ENCODE measurements at regions not wholly inside any gene's neighbourhood (a gene's known extent, or its start where the extent isn't known, plus 50 kb on each side); places are given as distances from the start of the nearest gene placed in this dataset.

DNA sequence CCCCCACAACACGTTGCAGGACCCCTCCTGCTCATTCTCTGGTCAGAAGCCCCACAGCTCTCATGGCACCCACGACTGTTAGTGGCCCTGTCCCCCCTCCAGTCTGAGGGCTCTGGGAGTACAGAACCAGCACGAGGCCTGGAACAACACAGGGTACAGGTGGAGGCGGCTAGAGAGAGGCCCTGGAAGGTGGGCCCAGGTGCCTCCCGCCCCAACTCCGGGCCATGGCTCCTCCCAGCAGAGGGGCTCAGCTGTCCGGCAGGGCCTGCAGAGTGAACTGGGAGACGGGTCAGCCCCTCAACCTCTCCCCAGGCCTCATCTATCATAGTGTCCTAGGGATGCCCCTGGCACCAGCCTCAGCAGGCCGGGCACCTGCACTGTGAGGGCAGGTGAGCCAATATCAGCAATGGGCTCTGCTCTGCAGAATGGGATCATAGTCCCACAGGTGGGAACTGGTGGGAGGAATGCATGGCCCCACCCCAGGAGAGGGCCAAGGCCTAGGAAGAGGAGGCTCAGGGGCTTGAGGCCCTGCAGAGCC, 58.6 kb downstream of the BARX1 start:
- TF ChIP-seq BRCA1 (IDR thresholded peaks at IDR 0.05) (no peak), BRCA1 (CRISPR knock-in tag; IDR thresholded peaks at IDR 0.05) (no peak), ZNF431 (CRISPR knock-in tag; IDR thresholded peaks at IDR 0.05) (no peak), PURB (CRISPR knock-in tag; IDR thresholded peaks at IDR 0.05; ENCODE audit: low read depth) (no peak), FOXK2 (conservative IDR thresholded peaks at IDR 0.05 in 1 of 2, IDR thresholded peaks at IDR 0.05 in 1 of 2; ENCODE audit: low read depth in 2 of 2) (no peak), CREB1 (IDR thresholded peaks at IDR 0.05) (no peak), CREB1 (CRISPR knock-in tag; IDR thresholded peaks at IDR 0.05) (no peak), FOXP1 (CRISPR knock-in tag; IDR thresholded peaks at IDR 0.05) (no peak), CBX3 (IDR thresholded peaks at IDR 0.05; ENCODE audit: borderline replicate concordance in 1 of 2, low read length in 2 of 2) (no peak), NFIX (CRISPR knock-in tag; IDR thresholded peaks at IDR 0.05; ENCODE audit: low read depth) (no peak), HDAC8 (tag; IDR thresholded peaks at IDR 0.05) (no peak), ZNF79 (CRISPR knock-in tag; IDR thresholded peaks at IDR 0.05; ENCODE audit: low read depth) (no peak), FOXM1 (IDR thresholded peaks at IDR 0.05; ENCODE audit: low read depth) (no peak), FOXM1 (CRISPR knock-in tag; IDR thresholded peaks at IDR 0.05; ENCODE audit: low read depth) (no peak), NBN (IDR thresholded peaks at IDR 0.05; ENCODE audit: low read depth) (no peak), ZNF24 (IDR thresholded peaks at IDR 0.05) (no peak), IRF2 (CRISPR knock-in tag; IDR thresholded peaks at IDR 0.05) (no peak), ZNF699 (CRISPR knock-in tag; IDR thresholded peaks at IDR 0.05; ENCODE audit: insufficient replicate concordance) (no peak), CBX5 (IDR thresholded peaks at IDR 0.05; ENCODE audit: borderline replicate concordance, low read depth) (no peak), MECOM (CRISPR knock-in tag; IDR thresholded peaks at IDR 0.05) (no peak), MNT (conservative IDR thresholded peaks at IDR 0.05) (no peak), PML (IDR thresholded peaks at IDR 0.05; ENCODE audit: low read length) (no peak)
- TF ChIP-seq, protein P1, sequence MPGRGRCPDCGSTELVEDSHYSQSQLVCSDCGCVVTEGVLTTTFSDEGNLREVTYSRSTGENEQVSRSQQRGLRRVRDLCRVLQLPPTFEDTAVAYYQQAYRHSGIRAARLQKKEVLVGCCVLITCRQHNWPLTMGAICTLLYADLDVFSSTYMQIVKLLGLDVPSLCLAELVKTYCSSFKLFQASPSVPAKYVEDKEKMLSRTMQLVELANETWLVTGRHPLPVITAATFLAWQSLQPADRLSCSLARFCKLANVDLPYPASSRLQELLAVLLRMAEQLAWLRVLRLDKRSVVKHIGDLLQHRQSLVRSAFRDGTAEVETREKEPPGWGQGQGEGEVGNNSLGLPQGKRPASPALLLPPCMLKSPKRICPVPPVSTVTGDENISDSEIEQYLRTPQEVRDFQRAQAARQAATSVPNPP (IDR thresholded peaks at IDR 0.05; ENCODE audit: borderline replicate concordance, insufficient read depth, insufficient read length) = no peak

More for the DNA sequence above, 58.6 kb downstream of the BARX1 start:
- no peak overlapping the region for H2AFZ ChIP-seq (ENCODE audit: low read depth, low read length)
- H3K27me3 ChIP-seq (ENCODE audit: control insufficient read depth in 2 of 2, insufficient read depth in 2 of 2, low read length in 2 of 2) = peaks cover 0 to 28% of the 10 kb centered on the region in 2 experiments; a peak in 3 of 5 replicates
- no peaks in the 10 kb centered on the region for H4K20me1 ChIP-seq (replicated peaks; ENCODE audit: control insufficient read depth, insufficient read depth, low read length)
- no peaks in the 10 kb centered on the region for H3K79me2 ChIP-seq (ENCODE audit: control insufficient read depth, insufficient read depth, low read length)
- ATAC-seq = no peak
- no peak for FAIRE-seq
- H3K9ac ChIP-seq (ENCODE audit: insufficient read depth in 1 of 2, low read depth in 2 of 2, low read length in 2 of 2) = no peak overlapping the region
- ChIA-PET CTCF (ENCODE audit: low intra/inter-chr PET ratio) (no interaction called here), POLR2A (no interaction called here)
- no peak for DNase-seq (ENCODE audit: extremely low read depth in 1 of 4, low spot score in 3 of 4)
- H3K9me1 ChIP-seq (ENCODE audit: control insufficient read depth, insufficient read depth, low read length) = no peaks in the 10 kb centered on the region
- H3K9me3 ChIP-seq (replicated peaks; ENCODE audit: control insufficient read depth, insufficient read depth, low read depth, low read length) = no peaks in the 10 kb centered on the region; the same call in 1 of the 2 replicates
- H3K36me3 ChIP-seq (ENCODE audit: control insufficient read depth, insufficient read depth, low read length) = no peaks in the 10 kb centered on the region
- H3K4me3 ChIP-seq = no peak overlapping the region
- H3K4me1 ChIP-seq (replicated peaks in 1 of 2; ENCODE audit: control insufficient read depth in 2 of 2, insufficient read depth in 2 of 2, low read length in 2 of 2) = no peaks in the 10 kb centered on the region; a peak in 1 of 5 replicates
- no peak overlapping the region for H3K4me2 ChIP-seq (ENCODE audit: insufficient read depth, low read length)
- H3K27ac ChIP-seq (ENCODE audit: extremely low read depth, low read depth, low read length) = no peak overlapping the region
- in situ Hi-C loops (cut with MboI) (no loop called here), intact Hi-C loops (cut with micrococcal nuclease) (no loop called here)
- under 1% methylated on average over 9 of the region's 9 CpGs for WGBS (ENCODE audit: insufficient coverage, low coverage, missing lambda C conversion rate)
- no TSS peak for BruUV-seq (replicated peaks)
